HG03571 (cell line): ENCODE measurements at regions not wholly inside any gene's neighbourhood (a gene's known extent, or its start where the extent isn't known, plus 50 kb on each side); places are given as distances from the start of the nearest gene placed in this dataset.
"Not testable (repeated sequence)": the region's sequence is repeated elsewhere in the genome, so short reads cannot be mapped to it uniquely, and the experiment has no call there.

Experiments used
- ATAC-seq: cut with Tn5 transposase; IDR thresholded peaks from one replicate; pipeline ENCODE4 v1.9.1; 2021; ENCODE audit not compliant: unreplicated experiment

GRCh38 chr18:8912348-8913326 is 189.9 kb upstream of the NDUFV2 start:
- ATAC-seq, result no peak

DNA sequence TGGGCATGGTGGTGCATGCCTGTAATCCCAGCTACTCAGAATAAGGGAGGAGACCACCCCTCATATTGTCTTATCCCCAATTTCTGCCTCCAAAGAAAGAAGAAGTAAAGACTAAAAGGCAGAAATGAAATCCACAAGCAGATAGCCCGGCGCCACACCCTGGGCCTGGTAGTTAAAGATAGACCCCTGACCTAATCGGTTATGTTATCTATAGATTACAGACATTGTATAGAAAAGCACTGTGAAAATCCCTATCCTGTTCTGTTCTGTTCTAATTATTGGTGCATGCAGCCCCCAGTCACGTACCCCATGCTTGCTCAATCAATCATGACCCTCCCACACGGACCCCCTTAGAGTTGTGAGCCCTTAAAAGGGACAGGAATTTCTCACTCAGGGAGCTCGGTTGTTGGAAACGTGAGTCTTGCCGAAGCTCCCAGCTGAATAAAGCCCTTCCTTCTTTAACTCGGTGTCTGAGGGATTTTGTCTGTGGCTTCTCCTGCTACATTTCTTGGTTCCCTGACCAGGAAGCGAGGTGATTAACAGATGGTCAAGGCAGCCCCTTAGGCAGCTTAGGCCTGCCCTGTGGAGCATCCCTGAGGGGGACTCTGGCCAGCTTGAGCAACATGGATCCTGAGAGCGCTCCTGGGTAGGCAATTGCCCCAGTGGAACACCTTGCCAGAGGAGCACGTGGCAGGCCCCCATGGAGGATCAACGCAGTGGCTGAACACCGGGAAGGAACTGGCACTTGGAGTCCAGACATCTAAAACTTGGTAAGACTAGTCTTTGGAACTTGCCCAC is 188.7 kb upstream of the NDUFV2 start:
- not testable (repeated sequence) for ATAC-seq

DNA sequence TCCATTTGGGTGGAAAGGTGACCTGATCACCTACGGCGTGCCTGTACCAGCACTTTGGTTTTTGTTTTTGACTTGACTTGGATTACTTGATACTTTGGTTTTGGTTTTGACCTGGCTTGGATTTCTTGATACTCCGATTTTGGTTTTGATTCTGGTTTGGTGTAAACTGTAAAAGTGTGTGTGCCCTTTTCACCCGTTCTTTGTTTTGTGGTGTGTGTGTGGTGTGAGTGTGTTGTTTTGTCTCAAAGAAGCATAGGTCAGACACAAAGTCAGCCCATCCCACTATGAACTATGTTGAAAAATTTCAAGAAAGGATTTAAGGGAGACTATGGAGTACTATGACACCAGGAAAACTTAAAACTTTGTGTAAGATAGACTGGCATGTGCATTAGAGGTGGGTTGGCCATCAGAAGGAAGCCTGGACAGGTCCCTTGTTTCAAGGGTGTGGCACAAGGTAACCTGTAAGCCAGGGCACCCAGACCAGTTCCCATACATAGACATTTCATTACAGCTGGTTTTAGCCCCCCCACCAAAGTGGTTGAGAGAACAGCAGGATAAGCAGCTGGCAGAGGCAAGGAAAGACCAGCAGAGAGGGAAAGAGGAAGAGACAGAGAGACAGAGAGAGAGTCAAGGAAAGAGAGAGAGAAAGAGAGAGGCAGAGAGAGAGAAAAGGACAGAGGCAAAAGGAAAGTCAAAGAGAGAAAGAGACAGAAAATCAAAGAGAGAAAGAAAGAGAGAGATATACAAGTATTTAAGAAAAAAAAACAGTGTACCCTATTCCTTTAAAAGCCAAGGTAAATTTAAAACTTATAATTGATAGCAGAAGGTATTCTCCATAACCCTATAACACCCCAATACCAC is 187.9 kb upstream of the NDUFV2 start:
- not testable (repeated sequence) for ATAC-seq

DNA sequence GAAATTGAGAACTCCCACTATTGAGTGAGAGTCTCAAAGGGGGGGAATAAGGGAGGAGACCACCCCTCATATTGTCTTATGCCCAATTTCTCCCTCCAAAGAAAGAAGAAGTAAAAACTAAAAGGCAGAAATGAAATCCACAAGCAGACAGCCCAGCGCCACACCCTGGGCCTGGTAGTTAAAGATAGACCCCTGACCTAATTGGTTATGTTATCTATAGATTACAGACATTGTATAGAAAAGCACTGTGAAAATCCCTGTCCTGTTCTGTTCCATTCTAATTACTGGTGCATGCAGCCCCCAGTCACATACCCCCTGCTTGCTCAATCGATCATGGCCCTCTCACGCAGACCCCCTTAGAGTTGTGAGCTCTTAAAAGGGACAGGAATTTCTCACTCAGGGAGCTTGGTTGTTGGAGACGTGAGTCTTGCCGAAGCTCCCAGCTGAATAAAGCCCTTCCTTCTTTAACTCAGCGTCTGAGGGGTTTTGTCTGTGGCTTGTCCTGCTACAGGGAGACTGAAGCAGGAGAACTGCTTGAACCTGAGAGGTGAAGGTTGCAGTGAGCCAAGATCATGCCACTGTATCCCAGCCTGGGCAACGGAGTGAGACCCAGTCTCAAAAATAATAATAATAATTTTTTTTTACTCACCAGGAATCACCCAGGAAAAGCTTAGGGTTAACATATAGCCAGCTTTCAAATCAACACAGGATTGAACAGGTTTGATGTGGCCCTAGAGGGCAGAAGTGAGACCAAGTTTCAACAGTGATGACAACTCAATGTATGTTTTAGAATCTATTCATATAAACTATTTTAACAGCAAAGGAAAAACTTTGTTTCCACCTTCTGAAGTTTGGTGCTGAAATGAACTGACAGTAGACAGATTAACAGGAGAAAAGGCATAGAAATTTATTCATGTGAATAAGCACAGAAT is 181.4 kb upstream of the NDUFV2 start:
- ATAC-seq, result not testable (repeated sequence)

- ATAC-seq, result no peak
Observed at GRCh38 chr18:8926464-8926863, 176.0 kb upstream of the NDUFV2 start.

GRCh38 chr18:8928044-8928443 is 174.5 kb upstream of the NDUFV2 start:
- no peak for ATAC-seq

DNA sequence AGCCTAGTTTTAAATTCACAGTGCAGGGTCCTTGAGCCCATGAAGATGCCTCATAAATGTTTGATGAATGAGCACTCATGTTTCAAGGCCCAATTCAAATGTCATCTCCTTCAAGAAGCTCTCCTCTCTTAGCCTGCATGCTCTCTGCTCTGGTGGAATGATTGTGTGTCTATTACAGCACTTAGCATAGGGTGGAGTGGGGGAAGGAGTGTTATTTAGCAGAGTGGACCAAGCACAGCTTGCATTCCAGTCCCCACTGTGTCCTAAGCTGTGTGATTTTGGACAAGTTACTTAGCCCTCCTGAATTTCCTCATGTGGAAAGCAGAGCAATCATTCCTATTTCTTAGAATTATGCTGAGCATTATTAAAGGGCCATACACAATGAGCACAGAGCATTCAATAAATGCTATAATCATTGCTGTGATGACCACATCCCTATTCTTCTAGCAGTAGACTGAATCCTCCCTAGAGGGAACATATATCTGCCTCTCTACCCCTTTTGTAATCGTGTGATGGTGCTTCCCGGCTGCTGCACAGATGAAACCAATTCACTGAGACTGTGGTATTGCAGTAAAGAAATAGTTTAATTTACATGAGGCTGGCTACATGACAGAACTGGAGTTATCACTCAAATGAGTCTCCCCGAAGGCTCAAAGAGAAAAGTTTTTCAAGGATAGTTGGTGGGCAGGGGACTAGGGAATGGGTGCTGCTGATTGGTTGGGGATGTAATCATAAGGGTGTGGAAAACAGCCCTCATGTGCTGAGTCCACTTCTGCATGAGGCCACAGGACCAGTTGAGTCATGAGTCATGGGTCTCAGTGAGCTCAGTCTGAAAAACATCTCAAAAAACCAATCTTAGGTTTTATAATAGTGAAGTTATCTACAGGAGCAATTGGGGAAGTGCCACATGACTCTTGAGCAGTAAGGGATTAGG is 173.4 kb upstream of the NDUFV2 start:
- no peak for ATAC-seq

DNA sequence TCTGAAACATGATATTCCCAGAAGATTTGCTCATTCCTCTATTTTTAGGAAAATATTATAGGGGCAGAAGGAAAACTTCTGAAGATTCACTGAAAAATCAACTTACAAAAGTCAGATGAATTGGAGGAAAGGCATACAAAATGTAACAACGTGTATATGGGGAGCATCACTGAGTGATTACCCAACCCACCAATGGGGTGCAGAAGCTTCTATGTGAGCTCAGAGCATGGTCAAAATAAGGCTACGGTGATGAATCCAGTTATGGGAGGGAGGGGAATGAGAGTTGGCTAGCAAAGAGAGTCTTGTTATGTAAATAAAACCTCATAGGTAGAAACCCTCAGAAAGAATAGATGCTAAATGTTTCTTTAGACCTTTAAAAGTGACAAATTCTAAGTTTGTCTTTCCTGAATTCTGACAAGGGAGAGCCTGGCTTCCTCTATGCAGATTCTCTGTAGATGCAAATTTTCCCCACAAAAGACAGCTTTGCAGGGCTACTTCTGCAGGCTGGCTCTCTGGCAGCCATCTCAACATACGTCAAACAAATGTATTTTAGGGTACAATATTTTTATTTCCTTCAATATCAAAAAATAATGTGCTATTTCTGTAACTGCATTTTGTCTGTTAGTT is 171.4 kb upstream of the NDUFV2 start:
- no peak for ATAC-seq

DNA sequence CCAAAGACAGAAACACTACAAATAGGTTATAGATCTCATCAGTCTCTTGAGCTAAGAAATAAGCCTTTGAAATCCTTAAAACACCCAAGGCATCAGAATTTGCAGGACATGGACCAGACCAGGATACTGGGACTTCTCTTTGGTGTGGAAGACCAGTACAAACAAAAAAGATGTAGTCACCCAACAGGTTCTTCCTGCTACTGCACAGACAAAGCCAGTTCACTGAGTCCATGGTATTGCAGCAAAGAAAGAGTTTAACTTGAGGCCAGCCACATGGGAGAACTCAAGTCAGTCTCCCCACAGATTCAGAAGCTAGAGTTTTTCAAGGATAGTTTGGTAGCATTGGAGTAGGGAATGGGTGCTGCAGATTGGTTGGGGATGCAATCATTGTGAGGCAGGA is 169.6 kb upstream of the NDUFV2 start:
- ATAC-seq, result no peak

GRCh38 chr18:8933714-8934284 is 168.7 kb upstream of the NDUFV2 start:
- ATAC-seq, result no peak

DNA sequence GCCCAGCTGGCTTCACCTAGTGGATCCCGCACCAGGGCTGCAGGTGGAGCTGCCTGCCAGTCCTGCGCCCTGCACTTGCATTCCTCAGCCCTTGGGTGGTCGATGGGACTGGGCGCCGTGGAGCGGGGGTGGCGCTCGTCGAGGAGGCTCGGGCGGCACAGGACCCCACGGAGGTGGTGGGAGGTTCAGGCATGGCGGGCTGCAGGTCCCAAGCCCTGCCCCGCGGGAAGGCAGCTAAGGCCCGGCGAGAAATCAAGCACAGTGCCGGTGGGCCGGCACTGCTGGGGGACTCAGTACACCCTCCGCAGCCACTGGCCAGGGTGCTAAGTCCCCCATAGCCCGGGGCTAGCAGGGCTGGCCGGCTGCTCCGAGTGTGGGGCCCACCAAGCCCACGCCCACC is 167.2 kb upstream of the NDUFV2 start:
- ATAC-seq, result not testable (repeated sequence)

DNA sequence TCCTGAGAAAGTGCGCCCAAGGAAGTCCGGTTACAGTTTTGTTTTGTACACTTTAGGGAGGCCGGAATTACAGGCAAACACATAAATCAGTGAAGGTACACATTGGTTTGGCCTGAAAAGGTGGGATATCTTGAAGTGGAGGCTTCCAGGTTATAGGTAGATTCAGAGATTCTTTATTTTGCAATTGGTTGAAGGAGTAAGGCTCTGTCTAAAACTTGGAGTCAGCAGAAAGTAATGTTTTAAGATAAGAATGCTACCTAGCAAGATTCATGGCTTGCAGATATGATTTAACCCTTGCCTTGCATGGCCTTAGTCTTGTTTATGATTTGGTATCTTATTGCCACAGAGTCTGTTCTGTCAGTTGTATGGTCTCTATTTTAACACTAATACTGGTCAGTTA is 165.9 kb upstream of the NDUFV2 start:
- no peak for ATAC-seq

DNA sequence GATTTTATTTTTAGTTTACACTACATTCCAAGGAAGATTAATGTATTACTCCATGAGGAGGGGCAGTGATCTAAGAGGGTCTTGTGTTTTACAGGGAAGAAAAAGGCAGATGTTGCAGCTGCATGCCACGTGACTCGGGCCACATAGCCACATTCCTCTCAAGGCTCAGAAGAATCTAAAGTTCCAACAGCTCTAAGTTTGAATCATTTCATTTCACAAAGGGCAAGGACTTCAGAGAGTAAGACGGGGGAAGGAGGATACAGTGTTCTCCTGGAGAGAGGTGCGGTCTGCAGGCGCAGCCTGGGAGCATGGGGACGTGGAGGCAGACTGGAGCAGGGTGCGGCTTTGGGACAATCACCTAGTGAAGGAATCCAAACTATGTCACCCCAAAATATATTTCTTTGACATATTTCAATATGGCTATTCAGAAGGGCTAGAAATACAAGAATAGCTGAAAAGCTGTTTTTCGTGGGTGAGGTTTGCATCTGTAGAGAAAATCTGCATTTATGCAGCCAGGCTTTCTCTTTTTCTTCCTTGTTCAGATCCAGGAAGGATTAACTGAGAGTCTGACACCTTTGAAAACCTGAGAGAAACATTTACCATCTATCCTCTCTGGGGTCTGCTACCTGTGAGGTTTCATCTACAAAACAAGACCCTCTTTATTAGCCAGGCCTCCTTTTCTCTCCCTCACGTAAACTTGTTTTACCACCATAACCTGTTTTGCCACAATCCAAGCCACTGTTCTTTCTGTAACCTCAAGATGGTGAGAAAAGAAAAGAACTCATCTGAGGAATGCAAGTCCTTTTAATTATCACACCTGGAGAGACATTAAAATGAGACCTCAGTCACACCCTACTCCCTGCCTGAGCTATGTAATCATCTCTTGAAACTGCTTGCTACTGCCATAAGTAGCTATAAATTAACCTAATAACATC is 165.1 kb upstream of the NDUFV2 start:
- no peak for ATAC-seq

GRCh38 chr18:8938817-8939216 is 163.7 kb upstream of the NDUFV2 start:
- ATAC-seq, result no peak

DNA sequence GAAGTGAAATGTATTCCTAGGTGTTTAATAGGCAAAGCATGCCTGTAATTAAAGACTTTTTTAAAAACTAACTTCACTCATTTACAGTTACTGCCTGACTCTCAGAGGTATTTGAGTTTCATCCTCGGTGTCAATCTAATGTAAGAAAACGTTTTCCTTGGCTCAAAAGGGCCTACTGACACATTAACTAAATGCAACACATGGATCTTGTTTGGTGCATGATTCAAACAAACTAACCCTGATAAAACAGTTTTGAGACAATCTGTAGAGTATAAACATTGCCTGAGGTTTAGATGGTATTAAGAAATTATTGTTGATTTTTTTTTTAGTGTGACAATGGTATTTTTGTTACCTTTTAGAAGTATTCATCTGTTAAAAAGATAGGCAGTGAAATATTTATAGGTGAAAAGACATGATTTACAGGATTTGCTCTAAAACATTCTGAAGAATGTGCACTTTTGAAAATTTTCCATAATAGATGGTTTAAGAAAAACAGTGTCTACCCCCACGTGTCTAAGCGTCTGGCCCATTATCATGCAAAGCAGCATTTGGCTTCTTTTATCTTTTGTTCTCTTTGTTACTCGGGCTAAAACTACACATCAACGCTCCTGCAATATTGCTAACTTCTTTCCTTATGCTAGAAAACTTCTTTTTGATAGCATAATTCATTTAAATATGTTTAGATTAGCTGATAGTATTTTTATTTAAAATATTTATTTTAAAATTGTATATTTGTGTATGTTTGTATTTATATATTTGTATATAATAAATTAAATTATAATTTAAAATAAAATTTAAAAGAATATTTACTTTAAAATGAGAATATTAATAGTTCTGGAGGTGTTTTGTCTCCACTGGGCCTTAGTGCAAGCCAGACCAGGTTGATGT is 160.2 kb upstream of the NDUFV2 start:
- ATAC-seq, result no peak
